GM12865 (cell line): ENCODE measurements at regions not wholly inside any gene's neighbourhood (a gene's known extent, or its start where the extent isn't known, plus 50 kb on each side); places are given as distances from the start of the nearest gene placed in this dataset.

Experiments
- DNase-seq: peaks from one replicate; pipeline ENCODE4 v3.0.0; 2010; ENCODE audit warnings: low read depth
- H3K4me3 ChIP-seq: 2 replicates; pipeline ENCODE4 v1.5.1; 2011; ENCODE audit warnings: mild to moderate bottlenecking, low read depth, low read length, control low read depth
- CTCF ChIP-seq: IDR thresholded peaks from 2 replicates; pipeline ENCODE4 v1.5.1; 2011; ENCODE audit warnings: low read length, control low read depth, low read depth, inconsistent platforms; ENCODE audit not compliant: insufficient read depth; ENCODE audit errors: missing control alignments

DNA sequence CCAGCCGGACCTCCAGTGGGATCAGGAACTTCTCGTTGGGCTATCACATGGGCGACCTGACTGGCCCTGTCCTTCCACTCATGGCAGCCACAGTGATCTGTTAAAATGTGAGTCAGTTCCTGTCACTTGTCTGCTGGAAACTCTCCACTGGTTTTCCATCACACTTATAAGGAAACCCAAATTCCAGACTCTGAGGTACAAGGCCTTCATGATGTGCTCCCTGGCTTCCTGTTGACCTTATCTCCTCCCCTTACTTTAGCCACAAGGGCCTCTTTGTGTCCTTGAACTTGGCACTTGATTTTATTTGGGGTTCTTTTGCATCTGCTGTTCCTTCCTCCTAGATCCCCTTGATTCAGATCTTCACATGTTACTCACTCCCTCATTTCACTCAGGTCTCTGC lies 96.8 kb downstream of the TENT5C start:
- TF ChIP-seq CTCF: no peak
- no peak overlapping the region for H3K4me3 ChIP-seq
- DNase-seq: no peak

GRCh38 chr1:117707371-117707770 lies 101.5 kb downstream of the TENT5C start:
- DNase-seq: no peak
- TF ChIP-seq CTCF: no peak

DNA sequence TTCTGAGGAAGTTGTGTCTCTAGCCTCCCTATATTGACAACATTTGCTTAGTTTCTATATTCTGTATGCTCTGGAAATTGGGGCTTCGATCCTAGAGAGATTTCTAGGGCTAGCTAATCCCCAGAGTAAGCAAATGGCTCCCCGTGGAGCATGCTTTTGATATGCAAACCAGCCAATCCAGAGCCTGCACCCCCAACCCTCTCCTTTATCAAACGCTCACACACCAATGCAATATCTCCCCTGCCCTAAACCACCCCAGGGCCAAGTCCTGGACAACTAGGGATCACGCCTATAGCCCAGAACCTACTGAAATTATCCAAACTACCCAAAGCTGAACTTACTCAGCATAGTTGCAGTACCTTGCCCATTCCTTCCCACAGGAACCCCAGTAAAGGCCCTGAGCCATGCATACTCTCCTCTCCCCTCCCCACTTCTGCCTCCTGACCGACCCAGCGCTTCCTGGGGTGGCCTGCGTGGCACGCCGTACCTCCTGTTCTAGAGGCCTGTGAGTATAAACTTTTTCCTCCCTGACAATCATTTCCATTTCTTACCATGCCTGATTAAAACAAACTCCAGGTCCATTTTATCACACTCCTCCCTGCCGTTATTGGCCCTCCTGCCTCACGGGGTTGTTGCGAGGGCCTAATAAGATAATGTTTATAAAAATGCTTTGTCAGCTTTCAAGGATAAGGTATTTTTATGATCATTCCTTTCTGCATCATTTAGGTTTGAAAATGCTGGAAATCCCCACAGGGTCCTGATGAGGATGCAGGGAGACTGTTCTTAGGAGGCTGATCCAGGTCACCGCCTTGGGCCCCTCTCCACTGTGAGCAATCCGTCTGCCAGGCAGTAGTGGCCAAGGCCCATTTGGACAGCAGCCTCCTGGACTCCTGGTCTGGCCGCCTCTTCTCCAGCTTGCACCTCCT lies 102.7 kb downstream of the TENT5C start:
- no peak overlapping the region for H3K4me3 ChIP-seq
- DNase-seq: no peak
- no peak for TF ChIP-seq CTCF

More at GRCh38 chr1:117707371-117707770, 101.5 kb downstream of the TENT5C start:
- H3K4me3 ChIP-seq: no peak overlapping the region

DNA sequence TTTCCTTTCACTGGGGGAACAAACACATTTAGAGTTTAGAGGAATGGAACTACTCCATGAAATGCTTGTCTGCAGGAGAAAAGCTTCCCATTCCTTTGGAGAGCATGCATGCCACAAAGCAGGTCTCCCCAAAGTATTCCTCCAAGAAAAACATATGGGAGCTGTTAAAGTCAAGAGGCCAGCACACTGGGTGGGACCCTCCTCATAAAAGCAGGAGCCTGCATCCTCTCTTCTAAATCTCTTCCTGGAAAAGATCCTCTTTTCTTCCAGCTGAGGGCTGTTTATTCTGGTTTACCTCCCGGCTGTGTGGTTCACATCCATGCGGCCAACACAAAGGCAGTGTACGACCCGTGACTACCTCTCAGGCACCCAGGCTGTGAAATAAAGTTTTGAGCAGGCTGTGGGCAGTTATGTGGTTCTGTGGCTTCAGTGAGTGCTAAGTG lies 103.4 kb downstream of the TENT5C start:
- no peak for DNase-seq
- no peak for TF ChIP-seq CTCF
- no peak overlapping the region for H3K4me3 ChIP-seq

GRCh38 chr1:117710710-117711109 lies 104.9 kb downstream of the TENT5C start:
- TF ChIP-seq CTCF: peak; percentile 24
- no peak overlapping the region for H3K4me3 ChIP-seq
- DNase-seq: peak; percentile 14

GRCh38 chr1:117712621-117713020 lies 106.8 kb downstream of the TENT5C start:
- H3K4me3 ChIP-seq: no peak overlapping the region
- no peak for DNase-seq
- TF ChIP-seq CTCF: no peak
